K562 (cell line): ENCODE measurements at regions not wholly inside any gene's neighbourhood (a gene's known extent, or its start where the extent isn't known, plus 50 kb on each side); places are given as distances from the start of the nearest gene placed in this dataset.

Experiments
- BACH1 ChIP-seq: fragments of 200-800 bp; sonication (Bioruptor generic); IDR thresholded peaks from 2 replicates; pipeline ENCODE4 v1.6.1; 2016; ENCODE audit warnings: missing genetic modification characterization, missing compliant biosample characterization
- C11orf30 ChIP-seq: fragments of 450-650 bp; IDR thresholded peaks from 2 replicates; pipeline ENCODE4 v1.6.1; 2016; ENCODE audit warnings: low read depth, mild to moderate bottlenecking
- CBFA2T2 ChIP-seq: fragments of 450-650 bp; conservative IDR thresholded peaks from 2 replicates; pipeline ENCODE4 v1.6.1; 2017; ENCODE audit warnings: mild to moderate bottlenecking
- CBFB ChIP-seq: sonication (generic); formaldehyde crosslinking; IDR thresholded peaks from 2 replicates; pipeline ENCODE4 v1.4.0; 2020; ENCODE audit warnings: mild to moderate bottlenecking, missing genetic modification reagents
- CREB1 ChIP-seq, 2 experiments: sonication (generic) in 1 of 2; formaldehyde crosslinking in 1 of 2; IDR thresholded peaks; 2 replicates each; pipeline versions ENCODE4 v1.6.1 to v1.8.0; 2012 to 2022; ENCODE audit warnings: inconsistent platforms in 1 of 2, mild to moderate bottlenecking in 1 of 2, missing genetic modification reagents in 1 of 2, moderate library complexity in 1 of 2
- CREM ChIP-seq: IDR thresholded peaks from 2 replicates; pipeline ENCODE4 v1.6.1; 2014; ENCODE audit warnings: antibody characterized with exemption, low read depth
- DIDO1 ChIP-seq: fragments of 450-650 bp; IDR thresholded peaks from 2 replicates; pipeline ENCODE4 v1.6.1; 2016; ENCODE audit warnings: low read depth, missing biosample characterization, missing genetic modification characterization
- HDAC8 ChIP-seq: fragments of 450-650 bp; IDR thresholded peaks from 2 replicates; pipeline ENCODE4 v1.6.1; 2016; ENCODE audit warnings: mild to moderate bottlenecking, missing genetic modification characterization, moderate library complexity, missing compliant biosample characterization
- HLTF ChIP-seq: fragments of 450-650 bp; IDR thresholded peaks from 2 replicates; pipeline ENCODE4 v1.6.1; 2016
- HMG20A ChIP-seq: fragments of 450-650 bp; formaldehyde crosslinking; conservative IDR thresholded peaks from 2 replicates; pipeline ENCODE4 v1.4.0; 2020; ENCODE audit warnings: mild to moderate bottlenecking, mixed read lengths
- IFI16 ChIP-seq: fragments of 250-450 bp; sonication (Bioruptor Pico); IDR thresholded peaks from 2 replicates; pipeline ENCODE4 v2.1.2; 2022; ENCODE audit warnings: mild to moderate bottlenecking, inconsistent platforms
- ILF3 ChIP-seq: fragments of 450-650 bp; IDR thresholded peaks from 2 replicates; pipeline ENCODE4 v1.6.1; 2018; ENCODE audit warnings: antibody characterized with exemption, mild to moderate bottlenecking, moderate library complexity, borderline replicate concordance
- ILK ChIP-seq: fragments of 450-650 bp; IDR thresholded peaks from 2 replicates; pipeline ENCODE4 v1.6.1; 2016; ENCODE audit warnings: missing genetic modification characterization, low read depth, mild to moderate bottlenecking, missing compliant biosample characterization, moderate library complexity, borderline replicate concordance
- KLF16 ChIP-seq: IDR thresholded peaks from 2 replicates; pipeline ENCODE4 v1.6.1; 2016; ENCODE audit warnings: antibody characterized with exemption
- MAFF ChIP-seq: IDR thresholded peaks from 2 replicates; pipeline ENCODE4 v1.6.1; 2012; ENCODE audit warnings: low read length, improper control_type of control experiment
- MAFK ChIP-seq: IDR thresholded peaks from 2 replicates; pipeline ENCODE4 v1.6.1; 2011; ENCODE audit warnings: low read length, improper control_type of control experiment
- MAX ChIP-seq: sonication (generic); formaldehyde crosslinking; IDR thresholded peaks from 2 replicates; pipeline ENCODE4 v1.9.0; 2022; ENCODE audit warnings: mild to moderate bottlenecking, missing genetic modification reagents
- MAZ ChIP-seq, 2 experiments: fragments of 450-650 bp in 1 of 2; sonication (generic) in 1 of 2; formaldehyde crosslinking; IDR thresholded peaks in 1 of 2; conservative IDR thresholded peaks in 1 of 2; 2 replicates each; pipeline versions ENCODE4 v1.4.0 to v1.5.0; 2020; ENCODE audit warnings: mild to moderate bottlenecking in 1 of 2, missing genetic modification reagents in 1 of 2
- PRMT5 ChIP-seq: sonication (generic); formaldehyde crosslinking; IDR thresholded peaks from 2 replicates; pipeline ENCODE4 v1.5.0; 2020; ENCODE audit warnings: missing genetic modification reagents
- RNF219 ChIP-seq: fragments of 250-450 bp; sonication (Bioruptor Pico); IDR thresholded peaks from 2 replicates; pipeline ENCODE4 v1.5.0; 2022; ENCODE audit warnings: mild to moderate bottlenecking
- SFPQ ChIP-seq: fragments of 200-400 bp; formaldehyde crosslinking; IDR thresholded peaks from 2 replicates; pipeline ENCODE4 v1.6.1; 2017; ENCODE audit warnings: mild to moderate bottlenecking, low read depth, low read length, moderate library complexity
- SIRT6 ChIP-seq: IDR thresholded peaks from one replicate; pipeline ENCODE4 v1.6.1; 2012; ENCODE audit warnings: low read depth, mild to moderate bottlenecking, control low read depth, inconsistent platforms, low read length, moderate library complexity
- SMAD1 ChIP-seq: fragments of 150-350 bp; IDR thresholded peaks from 2 replicates; pipeline ENCODE4 v1.6.1; 2014; ENCODE audit warnings: low read length, low read depth; ENCODE audit not compliant: partially characterized antibody
- TBL1XR1 ChIP-seq, 2 experiments: IDR thresholded peaks; 2 replicates each; pipeline ENCODE4 v1.6.1; 2012; ENCODE audit warnings: improper control_type of control experiment in 2 of 2, low read length in 2 of 2, mild to moderate bottlenecking in 1 of 2
- TCFL5 ChIP-seq: fragments of 250-450 bp; sonication (Bioruptor Pico); conservative IDR thresholded peaks from 2 replicates; pipeline ENCODE4 v1.6.1; 2021; ENCODE audit warnings: mild to moderate bottlenecking, moderate library complexity, matching md5 sums
- TRIM24 ChIP-seq, 2 experiments: fragments of 450-650 bp; IDR thresholded peaks; 2 replicates each; pipeline ENCODE4 v1.6.1; 2016
- ZNF175 ChIP-seq: fragments of 200-800 bp; sonication (Bioruptor generic); IDR thresholded peaks from 2 replicates; pipeline ENCODE4 v1.6.1; 2016; ENCODE audit warnings: low read depth, mild to moderate bottlenecking, missing genetic modification characterization, missing compliant biosample characterization
- ZNF316 ChIP-seq: fragments of 450-650 bp; IDR thresholded peaks from 2 replicates; pipeline ENCODE4 v1.6.1; 2016
- ZNF324 ChIP-seq: fragments of 250-450 bp; sonication (Bioruptor Pico); IDR thresholded peaks from 2 replicates; pipeline ENCODE4 v1.4.0; 2020; ENCODE audit warnings: mild to moderate bottlenecking
- ZNF778 ChIP-seq: fragments of 450-650 bp; formaldehyde crosslinking; IDR thresholded peaks from 2 replicates; pipeline ENCODE4 v1.4.0; 2020; ENCODE audit warnings: mild to moderate bottlenecking, moderate library complexity

- TF ChIP-seq ZNF175 (CRISPR knock-in tag) (no peak), SMAD1 (no peak), MAX (CRISPR knock-in tag) (no peak), HLTF (no peak), SIRT6 (no peak), HMG20A (no peak), IFI16 (no peak), HDAC8 (tag) (no peak), ILF3 (no peak), TRIM24 (IDR thresholded peaks at IDR 0.05) (no peak), SFPQ (no peak), CREM (no peak), CBFA2T2 (no peak), MAZ (CRISPR knock-in tag; conservative IDR thresholded peaks at IDR 0.05 in 1 of 2, IDR thresholded peaks at IDR 0.05 in 1 of 2) (no peak), TBL1XR1 (IDR thresholded peaks at IDR 0.05; ENCODE audit: low read length in 2 of 2) (no peak), MAFK (peak; percentile 68), PRMT5 (no peak), ZNF324 (no peak), CREB1 (IDR thresholded peaks at IDR 0.05) (no peak), CREB1 (CRISPR knock-in tag; IDR thresholded peaks at IDR 0.05) (no peak), RNF219 (no peak), BACH1 (tag) (peak; percentile 43; the same call in 1 of the 2 replicates), KLF16 (no peak), ILK (no peak), DIDO1 (tag) (no peak), MAFF (peak; percentile 59), ZNF316 (peak; percentile 67), CBFB (CRISPR knock-in tag) (no peak), C11orf30 (peak; percentile 59), TCFL5 (CRISPR knock-in tag) (no peak), ZNF778 (no peak)
Measured at GRCh38 chr3:17942856-17943255, 200.4 kb upstream of the TBC1D5 start (continued).
